HG02610 (cell line): ENCODE measurements at regions not wholly inside any gene's neighbourhood (a gene's known extent, or its start where the extent isn't known, plus 50 kb on each side); places are given as distances from the start of the nearest gene placed in this dataset.
A peak's percentile ranks its signal among the peaks of the same experiment; 100 is the strongest.
"Not testable (repeated sequence)": the region's sequence is repeated elsewhere in the genome, so short reads cannot be mapped to it uniquely, and the experiment has no call there.

Source experiments
- ATAC-seq: cut with Tn5 transposase; IDR thresholded peaks from one replicate; pipeline ENCODE4 v1.9.1; 2021; ENCODE audit warnings: mild to moderate bottlenecking, moderate library complexity; ENCODE audit not compliant: unreplicated experiment

- ATAC-seq, result no peak
These were observed 184.3 kb upstream of the HMCN1 start for GRCh38 chr1:185549906-185550305.

GRCh38 chr1:185546029-185546428, 188.2 kb upstream of the HMCN1 start:
- ATAC-seq, result no peak

DNA sequence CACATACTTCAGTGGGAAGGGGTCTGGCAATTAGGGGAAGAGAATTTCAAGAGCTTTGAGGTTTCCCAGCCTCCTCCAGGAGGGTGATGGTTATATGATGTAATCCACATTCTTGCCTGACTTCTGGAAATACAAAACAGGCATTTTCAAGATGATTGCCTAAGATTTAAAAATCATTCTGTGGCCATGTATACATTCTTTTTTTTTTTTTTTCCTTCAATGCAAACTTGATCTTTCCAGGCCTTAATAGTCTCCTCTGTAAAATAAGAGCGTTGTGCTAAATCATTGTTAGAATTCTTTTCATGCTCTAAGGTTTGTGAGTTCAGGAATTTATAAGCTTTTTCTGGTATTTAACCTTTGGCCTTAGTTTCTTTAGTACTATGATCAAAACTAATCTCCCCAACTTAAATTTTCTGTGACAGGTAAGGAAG, 192.3 kb upstream of the HMCN1 start:
- no peak for ATAC-seq

DNA sequence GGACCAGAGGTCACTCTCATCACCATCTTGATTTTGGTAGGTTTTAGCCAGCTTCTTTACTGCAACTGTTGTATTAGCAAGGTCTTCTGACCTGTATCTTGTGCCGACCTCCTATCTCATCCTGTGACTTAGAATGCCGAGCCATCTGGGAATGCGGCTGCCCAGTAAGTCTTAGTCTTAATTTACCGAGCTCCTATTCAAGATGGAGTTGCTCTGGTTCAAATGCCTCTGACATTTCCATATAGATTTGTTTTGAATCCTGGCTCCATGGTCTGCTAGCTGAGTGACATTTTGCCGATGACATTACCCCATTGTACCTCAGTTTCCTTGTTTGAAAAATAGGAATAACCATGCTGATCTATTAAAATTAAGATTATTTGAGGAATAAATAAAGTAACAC, 193.9 kb upstream of the HMCN1 start:
- ATAC-seq, result no peak

DNA sequence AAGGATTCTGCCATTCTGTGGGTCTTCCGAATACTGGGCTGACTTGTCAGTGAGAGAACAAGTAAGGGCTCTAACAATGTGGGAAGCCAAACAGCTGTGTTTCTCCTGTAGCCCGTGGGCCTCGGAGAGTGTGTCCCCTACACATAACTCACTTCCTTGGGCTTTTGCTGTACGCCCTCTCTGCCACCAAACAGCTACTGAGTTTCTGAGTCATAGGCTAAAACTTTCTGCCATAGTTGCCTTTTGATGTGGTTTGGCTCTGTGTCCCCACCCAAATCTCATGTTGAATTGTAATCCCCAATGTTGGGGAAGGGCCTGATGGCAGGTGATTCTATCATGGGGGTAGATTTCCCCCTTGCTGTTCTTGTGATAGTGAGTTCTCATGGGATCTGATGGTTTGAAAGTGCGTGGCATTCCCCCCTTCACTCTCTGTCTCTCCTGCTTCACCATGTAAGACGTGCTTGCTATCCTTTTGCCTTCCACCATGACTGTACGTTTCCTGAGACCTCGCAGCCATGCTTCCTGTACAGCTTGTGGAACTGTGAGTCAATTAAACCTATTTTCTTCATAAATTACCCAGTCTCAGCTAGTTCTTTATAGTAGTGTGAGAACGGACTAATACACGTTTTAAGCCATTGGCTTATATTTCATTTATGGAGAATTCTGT, 194.8 kb upstream of the HMCN1 start:
- no peak for ATAC-seq

DNA sequence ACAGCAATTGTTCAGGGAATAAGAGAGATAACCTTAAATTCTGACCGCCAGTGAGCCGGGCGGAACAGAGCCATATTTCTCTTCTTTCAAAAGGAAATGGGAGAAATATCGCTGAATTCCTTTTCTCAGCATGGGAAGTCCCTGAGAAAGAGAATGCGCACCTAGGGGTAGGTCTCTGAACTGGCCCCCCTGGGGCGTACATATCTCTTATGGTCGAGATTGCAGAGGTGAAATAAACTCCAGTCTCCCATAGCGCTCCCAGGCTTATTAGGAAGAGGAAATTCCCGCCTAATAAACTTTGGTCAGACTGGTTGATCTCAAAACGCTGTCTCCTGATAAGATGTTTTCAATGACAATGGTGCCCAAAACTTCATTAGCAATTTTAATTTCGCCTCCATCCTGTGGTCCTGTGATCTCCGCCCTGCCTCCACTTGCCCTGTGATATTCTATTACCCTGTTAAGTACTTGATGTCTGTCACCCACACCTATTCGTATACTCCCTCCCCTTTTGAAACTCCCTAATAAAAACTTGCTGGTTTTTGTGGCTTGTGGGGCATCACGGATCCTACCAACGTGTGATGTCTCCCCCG, 195.8 kb upstream of the HMCN1 start:
- ATAC-seq, result not testable (repeated sequence)

DNA sequence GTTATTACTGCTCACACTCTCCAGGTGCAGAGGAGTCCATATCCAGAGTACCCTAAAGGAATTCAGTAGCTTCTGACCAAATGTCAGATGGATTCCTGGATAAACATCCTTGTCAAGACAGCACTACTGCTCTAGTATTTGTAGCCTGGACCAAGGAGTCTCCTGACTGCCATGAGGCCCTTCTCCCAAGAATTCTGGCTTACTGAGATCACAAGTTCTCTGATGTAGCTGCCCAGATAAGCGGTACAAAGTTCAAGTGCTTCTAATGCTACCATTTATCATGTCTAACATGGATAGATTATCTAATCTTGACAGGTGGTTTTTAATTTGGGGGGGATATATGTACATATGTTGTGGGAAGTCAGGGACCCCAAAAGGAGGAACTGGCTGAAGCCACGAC, 196.6 kb upstream of the HMCN1 start:
- no peak for ATAC-seq

GRCh38 chr1:185536165-185536920, 197.8 kb upstream of the HMCN1 start:
- no peak for ATAC-seq

- ATAC-seq, result no peak
These were observed 198.6 kb upstream of the HMCN1 start for GRCh38 chr1:185535621-185536020.

DNA sequence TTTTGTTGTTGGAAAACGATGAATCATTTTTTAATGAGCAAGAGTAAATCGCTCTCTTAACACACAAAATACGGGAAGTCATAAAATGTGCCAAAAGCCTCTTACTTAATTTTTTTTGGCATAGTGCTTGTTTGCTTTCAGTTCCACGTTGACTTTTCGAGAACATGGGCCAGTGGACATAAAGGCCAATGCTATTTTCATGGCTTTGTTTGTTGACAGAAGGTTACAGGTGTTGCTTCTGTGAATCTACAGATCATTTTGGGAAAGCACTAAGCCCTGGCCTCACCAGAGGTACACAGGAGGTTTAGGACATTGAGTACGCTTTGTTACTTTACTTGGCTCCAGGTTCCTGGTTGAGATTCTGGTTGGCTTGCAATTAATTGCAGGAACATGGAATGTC, 199.4 kb upstream of the HMCN1 start:
- ATAC-seq, result no peak

DNA sequence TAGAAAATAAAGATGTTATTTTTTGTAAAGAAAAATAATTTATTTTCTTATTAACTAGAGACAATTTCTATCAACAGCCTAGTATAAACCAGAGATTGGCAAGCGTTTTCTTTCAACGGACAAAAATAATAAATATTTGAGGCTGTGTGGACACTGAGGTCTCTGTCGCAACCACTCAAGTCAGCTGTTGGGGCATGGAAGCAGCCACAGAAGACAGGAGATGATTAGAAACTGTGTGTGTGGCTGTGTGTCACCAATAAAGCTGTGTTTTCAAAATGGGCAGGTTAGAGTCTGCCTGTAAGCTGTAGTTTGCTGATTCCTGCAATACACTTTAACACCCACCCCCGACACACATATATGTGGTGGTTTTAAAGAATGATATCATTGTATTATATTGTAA, 200.6 kb upstream of the HMCN1 start:
- ATAC-seq, result no peak

DNA sequence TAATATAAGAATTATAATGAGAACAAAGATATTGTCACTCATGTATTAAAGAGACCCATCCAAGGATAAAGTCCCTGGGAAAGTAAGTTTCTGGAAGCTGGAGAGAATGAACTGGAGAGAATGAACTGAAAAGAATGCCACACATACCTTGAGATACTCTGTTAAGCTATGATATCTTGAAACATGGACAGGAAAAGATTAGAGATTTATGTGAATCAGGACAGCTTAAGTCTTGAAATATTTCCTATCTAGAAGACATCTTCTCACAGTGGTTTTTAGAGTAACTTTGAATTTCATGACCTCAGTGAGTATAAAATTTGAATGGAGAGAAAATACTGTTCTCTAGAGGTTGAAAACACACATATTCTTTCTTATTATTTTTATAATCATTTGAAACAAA, 201.3 kb upstream of the HMCN1 start:
- ATAC-seq, result no peak

DNA sequence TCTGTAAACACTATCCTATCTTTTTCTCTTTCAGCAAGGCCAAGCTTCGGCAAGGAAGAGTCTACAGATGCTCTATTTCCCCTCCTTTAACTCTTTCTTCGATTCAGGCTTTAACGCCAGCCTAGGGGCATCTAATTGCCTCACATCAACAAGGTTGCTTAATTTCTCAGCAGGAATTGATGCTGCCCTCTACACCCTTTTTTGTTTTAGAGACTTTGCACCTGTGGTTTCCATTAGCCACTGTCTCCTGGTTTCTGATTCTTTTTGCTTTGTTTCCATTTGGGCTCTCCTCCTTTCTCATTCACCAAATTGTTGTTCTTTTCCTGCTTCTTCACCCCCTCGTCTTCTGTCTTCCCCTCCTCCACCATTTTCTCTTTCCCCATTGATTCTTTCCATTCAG, 202.4 kb upstream of the HMCN1 start:
- ATAC-seq, result no peak

GRCh38 chr1:185530215-185530614, 204.0 kb upstream of the HMCN1 start:
- ATAC-seq, result no peak

- ATAC-seq, result no peak
These were observed 204.5 kb upstream of the HMCN1 start for GRCh38 chr1:185529673-185530072.

DNA sequence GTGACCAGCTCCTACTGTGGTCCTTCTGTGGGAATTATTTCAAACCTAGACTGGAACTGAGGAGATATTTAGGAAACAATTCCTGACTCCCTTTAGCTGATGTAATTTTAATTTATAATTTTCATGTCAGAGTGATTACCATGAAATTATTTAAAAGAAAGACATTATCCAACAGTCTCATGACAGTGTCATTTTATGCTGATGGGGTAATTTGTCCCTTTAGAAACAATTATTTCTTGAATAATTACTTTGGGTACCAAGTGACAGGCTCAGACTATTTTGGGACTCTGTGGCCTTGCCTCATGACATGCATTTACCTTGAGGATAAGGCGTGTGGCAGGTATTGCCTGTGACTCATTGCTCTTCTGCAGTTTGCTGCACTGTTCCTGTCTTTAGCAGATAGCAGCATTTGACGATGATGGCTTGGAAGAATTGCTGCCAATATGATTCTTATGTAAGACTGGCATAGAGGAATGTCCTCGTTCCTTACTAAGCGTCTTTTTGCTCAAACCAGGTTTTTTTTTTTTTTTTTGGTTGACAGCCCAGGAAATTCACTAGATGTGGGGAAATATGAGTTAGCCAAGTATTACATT, 206.0 kb upstream of the HMCN1 start:
- no peak for ATAC-seq

- peak; percentile 99 for ATAC-seq
These were observed 207.6 kb upstream of the HMCN1 start for GRCh38 chr1:185526344-185527307.

DNA sequence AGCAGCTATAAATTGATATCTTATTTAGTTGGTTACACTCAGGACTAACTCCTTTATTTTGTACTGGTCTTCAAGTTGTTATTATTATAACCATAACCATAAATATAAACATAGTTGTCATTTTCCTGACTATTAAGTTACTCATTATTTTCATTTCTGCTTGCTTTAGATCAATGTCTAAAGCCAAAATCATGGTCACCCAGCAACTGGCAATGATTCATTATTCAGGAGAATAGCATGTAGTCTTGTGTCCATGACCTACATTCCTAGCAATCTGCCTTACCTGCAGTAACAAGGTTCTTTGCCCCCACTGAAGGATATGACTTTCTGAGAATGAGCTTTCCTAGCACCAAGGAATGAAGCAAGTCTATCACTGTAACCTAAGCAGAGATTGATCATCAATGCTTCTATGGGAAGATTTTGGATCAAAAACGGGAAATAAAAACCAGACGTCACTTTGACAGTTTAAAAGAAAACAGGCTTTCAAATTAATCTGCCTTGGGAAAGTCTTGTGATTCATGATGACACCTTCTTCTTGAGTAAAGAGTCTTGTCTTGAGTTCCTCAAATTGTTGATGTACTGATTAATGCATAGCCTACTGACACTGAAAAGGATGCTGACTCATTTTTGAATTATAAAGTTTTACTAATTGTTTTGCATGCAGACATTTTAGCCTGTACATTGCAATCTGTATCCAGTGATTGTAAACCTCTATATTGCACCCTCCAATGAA, 203.3 kb upstream of the IVNS1ABP start:
- ATAC-seq, result peak; percentile 82

DNA sequence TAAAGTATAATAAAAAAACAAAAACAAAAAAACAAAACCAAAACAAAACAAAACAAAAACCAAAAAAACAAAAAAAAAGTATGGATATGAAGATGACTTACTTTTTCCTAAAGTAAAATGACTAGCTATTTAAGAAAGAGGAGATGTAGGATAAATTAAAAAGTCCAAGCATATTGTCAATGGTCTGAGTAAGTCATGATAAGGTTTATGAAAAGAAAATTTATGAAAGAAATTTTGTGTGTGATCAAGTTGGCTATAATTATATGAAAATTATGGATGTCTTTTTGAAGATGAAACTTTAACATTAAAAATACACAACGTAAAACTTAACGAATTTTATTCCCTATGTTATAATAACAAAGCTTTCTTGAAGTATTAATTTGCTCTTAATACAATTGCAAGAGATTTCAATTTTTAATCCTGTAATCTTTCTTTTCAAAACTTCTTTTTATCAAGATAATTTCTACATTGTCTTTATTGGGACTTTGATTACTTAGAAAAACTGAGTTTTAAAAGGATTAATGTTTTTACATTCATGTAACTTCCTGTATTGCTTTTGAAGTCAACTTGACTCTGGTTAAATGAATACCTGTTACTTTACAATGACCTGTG, 200.9 kb upstream of the IVNS1ABP start:
- ATAC-seq, result no peak

DNA sequence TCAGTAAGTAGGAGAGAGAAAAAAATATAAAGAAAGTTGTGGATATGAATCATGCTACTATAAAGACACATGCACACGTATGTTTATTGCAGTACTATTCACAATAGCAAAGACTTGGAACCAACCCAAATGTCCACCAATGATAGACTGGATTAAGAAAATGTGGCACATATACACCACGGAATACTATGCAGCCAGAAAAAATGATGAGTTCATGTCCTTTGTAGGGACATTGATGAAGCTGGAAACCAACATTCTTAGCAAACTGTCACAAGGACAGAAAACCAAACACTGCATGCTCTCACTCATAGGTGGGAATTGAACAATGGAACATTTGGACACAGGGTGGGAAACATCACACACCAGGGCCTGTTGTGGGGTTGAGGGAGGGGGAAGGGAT, 200.3 kb upstream of the IVNS1ABP start:
- not testable (repeated sequence) for ATAC-seq
